GM12878 (cell line): ENCODE measurements at regions not wholly inside any gene's neighbourhood (a gene's known extent, or its start where the extent isn't known, plus 50 kb on each side); places are given as distances from the start of the nearest gene placed in this dataset.
A peak's percentile ranks its signal among the peaks of the same experiment; 100 is the strongest.

Experiments
- ATAC-seq: fragments of 200-7000 bp; cut with Tn5 transposase; 3 replicates; pipeline ENCODE4 v1.9.1; 2020; ENCODE audit warnings: mild to moderate bottlenecking, moderate library complexity
- BruUV-seq: library from RNA; stranded (reverse); fragments of 400-500 nt; replicated peaks from 2 replicates; lab custom pipeline; 2021; lab: Mats Ljungman, UMichigan
- CTCF ChIA-PET: fragments of 300-600 bp; sonication (Branson Sonifier 250); formaldehyde crosslinking; extraction: SDS; loops from one replicate; lab custom pipeline; 2021; ENCODE audit warnings: inconsistent platforms; lab: Yijun Ruan, JAX
- POLR2A ChIA-PET: fragments of 350-600 bp; formaldehyde crosslinking; extraction: SDS; loops from one replicate; lab custom pipeline; 2021; ENCODE audit warnings: inconsistent platforms; lab: Charles Lee
- RAD21 ChIA-PET: fragments of 300-600 bp; sonication (Branson Sonifier 250); formaldehyde crosslinking; loops from one replicate; lab custom pipeline; 2023; ENCODE audit warnings: antibody characterized with exemption; ENCODE audit not compliant: unreplicated experiment; lab: Charles Lee
- SMC1A ChIA-PET: fragments of 300-600 bp; sonication (Branson Sonifier 250); formaldehyde crosslinking; loops from one replicate; lab custom pipeline; 2023; ENCODE audit not compliant: unreplicated experiment, uncharacterized antibody; lab: Charles Lee
- DNase-seq: peaks from one replicate; pipeline ENCODE4 v3.0.0-alpha.2; 2011; ENCODE audit warnings: low read depth, low spot score
- FAIRE-seq: peaks from 3 replicates; lab custom pipeline; 2011; peaks lifted over from hg19 to GRCh38; lab: Jason Lieb, UNC
- H2AFZ ChIP-seq: 2 replicates; pipeline ENCODE4 v1.6.0; 2011; ENCODE audit warnings: low read depth, low read length, control low read depth; ENCODE audit not compliant: control insufficient read depth
- H3K27ac ChIP-seq: 2 replicates; pipeline ENCODE4 v1.5.1; 2011; ENCODE audit warnings: control low read depth; ENCODE audit not compliant: control insufficient read depth, insufficient read depth
- H3K27me3 ChIP-seq, 2 experiments: replicated peaks in 1 of 2; 2 replicates each; pipeline versions ENCODE4 v1.6.0 to v1.6.1; 2011; ENCODE audit warnings: low read length in 1 of 2; ENCODE audit not compliant: control insufficient read depth in 2 of 2, insufficient read depth in 2 of 2
- H3K36me3 ChIP-seq, 2 experiments: 2 replicates each; pipeline ENCODE4 v1.5.1; 2011; ENCODE audit warnings: low read length in 1 of 2; ENCODE audit not compliant: control insufficient read depth in 2 of 2, insufficient read depth in 2 of 2
- H3K4me1 ChIP-seq: 2 replicates; pipeline ENCODE4 v1.6.1; 2011; ENCODE audit warnings: mild to moderate bottlenecking, low read length, moderate library complexity, mixed read lengths; ENCODE audit not compliant: control insufficient read depth, insufficient read depth
- H3K4me2 ChIP-seq: 2 replicates; pipeline ENCODE4 v1.6.0; 2011; ENCODE audit warnings: control low read depth; ENCODE audit not compliant: control insufficient read depth, insufficient read depth
- H3K4me3 ChIP-seq: fragments of 200-600 bp; sonication (generic); 2 replicates; pipeline ENCODE4 v1.5.1; 2016
- H3K79me2 ChIP-seq: 2 replicates; pipeline ENCODE4 v1.6.0; 2011; ENCODE audit warnings: low read length; ENCODE audit not compliant: control insufficient read depth, insufficient read depth
- H3K9ac ChIP-seq: 2 replicates; pipeline ENCODE4 v1.8.0; 2011; ENCODE audit warnings: low read length, control low read depth, mixed read lengths; ENCODE audit not compliant: control insufficient read depth, insufficient read depth
- H3K9me3 ChIP-seq: replicated peaks from 3 replicates; pipeline ENCODE4 v1.5.1; 2011; ENCODE audit warnings: mild to moderate bottlenecking, low read length; ENCODE audit not compliant: control insufficient read depth, insufficient read depth
- H4K20me1 ChIP-seq: 2 replicates; pipeline ENCODE4 v1.6.0; 2011; ENCODE audit not compliant: control insufficient read depth, insufficient read depth
- BHLHE40 ChIP-seq, 2 experiments: fragments of 450-650 bp in 1 of 2; IDR thresholded peaks; 2 replicates each; pipeline ENCODE4 v1.6.1; 2011 to 2017; ENCODE audit warnings: low read depth in 2 of 2, borderline replicate concordance in 1 of 2, improper control_type of control experiment in 1 of 2, low read length in 1 of 2, mild to moderate bottlenecking in 1 of 2
- CHD1 ChIP-seq: IDR thresholded peaks from 2 replicates; pipeline ENCODE4 v1.6.1; 2012; ENCODE audit warnings: low read depth, low read length, improper control_type of control experiment
- CHD2 ChIP-seq: IDR thresholded peaks from 2 replicates; pipeline ENCODE4 v1.6.1; 2011; ENCODE audit warnings: low read depth, low read length, improper control_type of control experiment, borderline replicate concordance
- EED ChIP-seq: sonication (generic); IDR thresholded peaks from 2 replicates; pipeline ENCODE4 v1.6.1; 2016; ENCODE audit warnings: antibody characterized with exemption, low read depth
- EGR1 ChIP-seq, 2 experiments: IDR thresholded peaks; 1 replicate in 1 of 2; 2 replicates in 1 of 2; pipeline ENCODE4 v1.6.1; 2011 to 2012; ENCODE audit warnings: low read depth in 2 of 2, low read length in 2 of 2, borderline replicate concordance in 1 of 2, mild to moderate bottlenecking in 1 of 2, moderate library complexity in 1 of 2
- ESRRA ChIP-seq: IDR thresholded peaks from 2 replicates; pipeline ENCODE4 v1.6.1; 2012; ENCODE audit warnings: mild to moderate bottlenecking, low read length, improper control_type of control experiment
- FOS ChIP-seq: IDR thresholded peaks from 3 replicates; pipeline ENCODE4 v1.6.1; 2011; ENCODE audit warnings: borderline replicate concordance; ENCODE audit not compliant: insufficient read length; ENCODE audit errors: extremely low read depth
- GATAD2B ChIP-seq: fragments of 450-650 bp; conservative IDR thresholded peaks from 2 replicates; pipeline ENCODE4 v1.6.1; 2017; ENCODE audit warnings: low read depth, mild to moderate bottlenecking, moderate library complexity
- HDAC6 ChIP-seq: fragments of 200-600 bp; sonication (generic); IDR thresholded peaks from one replicate; pipeline ENCODE4 v1.8.0; 2017; ENCODE audit warnings: antibody characterized with exemption; ENCODE audit not compliant: unreplicated experiment
- JUND ChIP-seq: IDR thresholded peaks from 2 replicates; pipeline ENCODE4 v1.6.1; 2012; ENCODE audit warnings: low read depth, mild to moderate bottlenecking, low read length, improper control_type of control experiment, moderate library complexity
- NR2F1 ChIP-seq: fragments of 450-650 bp; conservative IDR thresholded peaks from 2 replicates; pipeline ENCODE4 v1.6.1; 2017; ENCODE audit warnings: mild to moderate bottlenecking
- RBBP5 ChIP-seq: fragments of 200-600 bp; sonication (generic); conservative IDR thresholded peaks from 2 replicates; pipeline ENCODE4 v1.6.1; 2016
- SIX5 ChIP-seq: IDR thresholded peaks from 2 replicates; pipeline ENCODE4 v1.6.1; 2011; ENCODE audit warnings: mild to moderate bottlenecking, low read depth, low read length, moderate library complexity; ENCODE audit not compliant: severe bottlenecking
- SMAD5 ChIP-seq: IDR thresholded peaks from 2 replicates; pipeline ENCODE4 v1.6.1; 2016; ENCODE audit warnings: antibody characterized with exemption, low read depth
- SUZ12 ChIP-seq: fragments of 200-600 bp; sonication (generic); IDR thresholded peaks from one replicate; pipeline ENCODE4 v1.6.1; 2018; ENCODE audit warnings: antibody characterized with exemption, mild to moderate bottlenecking; ENCODE audit not compliant: unreplicated experiment
- YY1 ChIP-seq: IDR thresholded peaks from 2 replicates; pipeline ENCODE4 v1.6.1; 2011; ENCODE audit warnings: low read depth, mild to moderate bottlenecking, low read length
- ZBED1 ChIP-seq: IDR thresholded peaks from 2 replicates; pipeline ENCODE4 v1.6.1; 2016; ENCODE audit warnings: borderline replicate concordance
- WGBS: methylation state at CpG from one replicate; pipeline ENCODE4 v1.1.6; 2016; ENCODE audit warnings: low lambda C conversion rate; ENCODE audit not compliant: insufficient replicate concordance, insufficient coverage; ENCODE audit errors: missing lambda C conversion rate; 5-methylcytosine and 5-hydroxymethylcytosine counted together
- in situ Hi-C: fragments of 300-500 bp; cut with MboI; formaldehyde crosslinking; loops from 9 replicates; pipeline ENCODE4 v1.14.3; 2018; ENCODE audit warnings: mixed read lengths
- intact Hi-C: fragments of 100-400 bp; cut with micrococcal nuclease; formaldehyde crosslinking; loops from one replicate; pipeline ENCODE4 v1.14.2; 2022; ENCODE audit not compliant: unreplicated experiment
- TF ChIP-seq, protein P1 (sequence below): fragments of 450-650 bp; formaldehyde crosslinking; IDR thresholded peaks from 2 replicates; pipeline ENCODE4 v1.4.0; 2020; ENCODE audit warnings: mild to moderate bottlenecking, moderate library complexity
- TF ChIP-seq, protein P2 (sequence below): fragments of 450-650 bp; IDR thresholded peaks from 2 replicates; pipeline ENCODE4 v1.6.1; 2014; ENCODE audit warnings: mild to moderate bottlenecking
- TF ChIP-seq, protein P3 (sequence below): IDR thresholded peaks from 2 replicates; pipeline ENCODE4 v1.6.1; 2011; ENCODE audit warnings: low read depth, low read length, improper control_type of control experiment, borderline replicate concordance

DNA sequence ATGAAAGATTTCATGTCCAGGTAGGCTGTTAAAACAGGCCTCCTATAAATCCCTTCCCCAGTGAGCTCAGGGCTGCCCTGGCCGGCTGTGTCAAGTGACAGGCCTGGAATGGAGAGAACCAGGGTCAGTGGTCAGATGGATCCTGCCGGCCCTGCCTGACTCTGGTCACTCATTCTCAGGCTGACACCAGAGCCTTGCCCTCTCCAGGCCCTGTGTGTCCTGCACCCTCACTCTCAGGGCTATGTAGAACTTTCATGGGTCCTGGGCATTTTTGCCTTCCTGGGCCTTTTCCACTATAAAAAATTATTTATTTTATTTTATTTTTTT is 82.0 kb upstream of the RGPD5 start (continued):
- TF ChIP-seq, protein P1, sequence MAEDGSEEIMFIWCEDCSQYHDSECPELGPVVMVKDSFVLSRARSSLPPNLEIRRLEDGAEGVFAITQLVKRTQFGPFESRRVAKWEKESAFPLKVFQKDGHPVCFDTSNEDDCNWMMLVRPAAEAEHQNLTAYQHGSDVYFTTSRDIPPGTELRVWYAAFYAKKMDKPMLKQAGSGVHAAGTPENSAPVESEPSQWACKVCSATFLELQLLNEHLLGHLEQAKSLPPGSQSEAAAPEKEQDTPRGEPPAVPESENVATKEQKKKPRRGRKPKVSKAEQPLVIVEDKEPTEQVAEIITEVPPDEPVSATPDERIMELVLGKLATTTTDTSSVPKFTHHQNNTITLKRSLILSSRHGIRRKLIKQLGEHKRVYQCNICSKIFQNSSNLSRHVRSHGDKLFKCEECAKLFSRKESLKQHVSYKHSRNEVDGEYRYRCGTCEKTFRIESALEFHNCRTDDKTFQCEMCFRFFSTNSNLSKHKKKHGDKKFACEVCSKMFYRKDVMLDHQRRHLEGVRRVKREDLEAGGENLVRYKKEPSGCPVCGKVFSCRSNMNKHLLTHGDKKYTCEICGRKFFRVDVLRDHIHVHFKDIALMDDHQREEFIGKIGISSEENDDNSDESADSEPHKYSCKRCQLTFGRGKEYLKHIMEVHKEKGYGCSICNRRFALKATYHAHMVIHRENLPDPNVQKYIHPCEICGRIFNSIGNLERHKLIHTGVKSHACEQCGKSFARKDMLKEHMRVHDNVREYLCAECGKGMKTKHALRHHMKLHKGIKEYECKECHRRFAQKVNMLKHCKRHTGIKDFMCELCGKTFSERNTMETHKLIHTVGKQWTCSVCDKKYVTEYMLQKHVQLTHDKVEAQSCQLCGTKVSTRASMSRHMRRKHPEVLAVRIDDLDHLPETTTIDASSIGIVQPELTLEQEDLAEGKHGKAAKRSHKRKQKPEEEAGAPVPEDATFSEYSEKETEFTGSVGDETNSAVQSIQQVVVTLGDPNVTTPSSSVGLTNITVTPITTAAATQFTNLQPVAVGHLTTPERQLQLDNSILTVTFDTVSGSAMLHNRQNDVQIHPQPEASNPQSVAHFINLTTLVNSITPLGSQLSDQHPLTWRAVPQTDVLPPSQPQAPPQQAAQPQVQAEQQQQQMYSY (CRISPR knock-in tag): no peak
- TF ChIP-seq GATAD2B (no peak), CHD2 (no peak)

DNA sequence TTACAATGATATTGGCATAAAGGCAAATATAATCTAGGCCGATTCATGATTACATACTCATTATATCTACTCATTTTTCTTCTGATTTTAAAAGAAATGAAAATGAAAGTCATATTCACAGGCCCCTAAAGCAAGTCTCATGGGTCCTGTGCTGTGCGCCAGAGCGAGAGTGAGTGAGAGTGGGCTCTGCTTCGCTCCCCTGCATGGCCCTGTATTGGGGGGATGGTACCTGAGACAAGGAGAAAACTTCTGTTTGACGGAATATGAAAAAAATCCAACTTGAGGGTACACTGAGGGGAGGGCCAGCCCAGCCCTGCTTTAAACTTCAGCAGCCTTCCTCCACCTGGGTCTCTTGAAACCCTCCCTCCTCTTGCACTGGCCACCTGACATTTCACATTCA is 81.4 kb upstream of the RGPD5 start:
- Histone ChIP-seq H3K36me3 (no peaks in the 10 kb centered on the region), H3K27ac (no peak overlapping the region), H3K79me2 (no peaks in the 10 kb centered on the region), H2AFZ (peak overlapping the region; percentile 9; the same call in 1 of the 2 replicates), H3K9me3 (no peaks in the 10 kb centered on the region)
- no peak for DNase-seq
- RAD21 ChIA-PET: interaction anchor here (1.6 kb wide), 1 partner anchor 167 kb away, joined by 4 read pairs; no protein-coding TSS in a partner anchor
- 17% methylated on average over 5 of the region's 5 CpGs for WGBS
- TF ChIP-seq CHD1 (no peak), ESRRA (no peak), HDAC6 (no peak), RBBP5 (no peak), SIX5 (no peak), BHLHE40 (IDR thresholded peaks at IDR 0.05; ENCODE audit: borderline replicate concordance in 1 of 2, low read depth in 2 of 2, low read length in 1 of 2) (no peak), SUZ12 (no peak), SMAD5 (no peak), FOS (no peak), EED (no peak), ZBED1 (no peak), EGR1 (IDR thresholded peaks at IDR 0.05; ENCODE audit: borderline replicate concordance in 1 of 2, low read depth in 2 of 2, low read length in 2 of 2) (no peak), YY1 (no peak), JUND (no peak), NR2F1 (no peak)
- TF ChIP-seq, protein P2, sequence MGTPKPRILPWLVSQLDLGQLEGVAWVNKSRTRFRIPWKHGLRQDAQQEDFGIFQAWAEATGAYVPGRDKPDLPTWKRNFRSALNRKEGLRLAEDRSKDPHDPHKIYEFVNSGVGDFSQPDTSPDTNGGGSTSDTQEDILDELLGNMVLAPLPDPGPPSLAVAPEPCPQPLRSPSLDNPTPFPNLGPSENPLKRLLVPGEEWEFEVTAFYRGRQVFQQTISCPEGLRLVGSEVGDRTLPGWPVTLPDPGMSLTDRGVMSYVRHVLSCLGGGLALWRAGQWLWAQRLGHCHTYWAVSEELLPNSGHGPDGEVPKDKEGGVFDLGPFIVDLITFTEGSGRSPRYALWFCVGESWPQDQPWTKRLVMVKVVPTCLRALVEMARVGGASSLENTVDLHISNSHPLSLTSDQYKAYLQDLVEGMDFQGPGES: no peak
- TF ChIP-seq, protein P3, sequence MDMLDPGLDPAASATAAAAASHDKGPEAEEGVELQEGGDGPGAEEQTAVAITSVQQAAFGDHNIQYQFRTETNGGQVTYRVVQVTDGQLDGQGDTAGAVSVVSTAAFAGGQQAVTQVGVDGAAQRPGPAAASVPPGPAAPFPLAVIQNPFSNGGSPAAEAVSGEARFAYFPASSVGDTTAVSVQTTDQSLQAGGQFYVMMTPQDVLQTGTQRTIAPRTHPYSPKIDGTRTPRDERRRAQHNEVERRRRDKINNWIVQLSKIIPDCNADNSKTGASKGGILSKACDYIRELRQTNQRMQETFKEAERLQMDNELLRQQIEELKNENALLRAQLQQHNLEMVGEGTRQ: no peak
- TF ChIP-seq, all 136 proteins: peak for 0
- CTCF ChIA-PET: interaction anchor here (3.2 kb wide), 1 partner anchor 166 kb away, joined by 30 read pairs; no protein-coding TSS in a partner anchor
- no TSS peak for BruUV-seq
- no peak overlapping the region for H3K4me3 ChIP-seq
- H3K27me3 ChIP-seq: no peaks in the 10 kb centered on the region
- FAIRE-seq: no peak
- H3K4me1 ChIP-seq: peaks cover 7% of the 10 kb centered on the region; the same call in 1 of the 2 replicates
- POLR2A ChIA-PET: no interaction called here
- intact Hi-C loops (loop anchor here (10.0 kb wide), 1 partner anchor 168 kb away; no protein-coding TSS in a partner anchor), in situ Hi-C loops (no loop called here)
- SMC1A ChIA-PET: interaction anchor here (1.5 to 1.6 kb wide), 2 partner anchors 11 to 51 kb away, joined by 6 read pairs; no protein-coding TSS in a partner anchor
- peak; percentile 53 for ATAC-seq
- H3K9ac ChIP-seq: no peak overlapping the region
- no peaks in the 10 kb centered on the region for H4K20me1 ChIP-seq
- no peak overlapping the region for H3K4me2 ChIP-seq
